SK-N-MC (cell line): ENCODE measurements at regions not wholly inside any gene's neighbourhood (a gene's known extent, or its start where the extent isn't known, plus 50 kb on each side); places are given as distances from the start of the nearest gene placed in this dataset.

Source experiments
- EZH2 ChIP-seq: fragments of 200-600 bp; sonication (generic); IDR thresholded peaks from one replicate; pipeline ENCODE4 v1.6.1; 2017; ENCODE audit warnings: antibody characterized with exemption
- FOXP2 ChIP-seq: optimal IDR thresholded peaks from 2 replicates; pipeline ENCODE3; 2011; ENCODE audit warnings: mild to moderate bottlenecking, moderate library complexity; ENCODE audit not compliant: insufficient read depth; ENCODE audit errors: extremely low read length, control extremely low read depth
- POLR2AphosphoS5 ChIP-seq: IDR thresholded peaks from 2 replicates; pipeline ENCODE4 v1.6.1; 2012; ENCODE audit warnings: mild to moderate bottlenecking, low read depth, low read length, borderline replicate concordance

- TF ChIP-seq EZH2: no peak
- TF ChIP-seq POLR2AphosphoS5: no peak
- no peak for TF ChIP-seq FOXP2
These were observed 134.3 kb upstream of the DSEL start for GRCh38 chr18:67650686-67651385.
